Testis (tissue), 2 donors: ENCODE measurements at regions not wholly inside any gene's neighbourhood (a gene's known extent, or its start where the extent isn't known, plus 50 kb on each side); places are given as distances from the start of the nearest gene placed in this dataset.

Experiments used
- DNase-seq: peaks from one replicate; pipeline ENCODE4 v3.0.0-alpha.2; 2019
- H3K27ac ChIP-seq, 2 donors: fragments of 200-600 bp; sonication (generic); one replicate each; pipeline ENCODE4 v1.5.1; 2019
- H3K27me3 ChIP-seq: fragments of 200-600 bp; sonication (generic); one replicate; pipeline ENCODE4 v1.5.1; 2019
- H3K36me3 ChIP-seq: fragments of 200-600 bp; sonication (generic); one replicate; pipeline ENCODE4 v1.5.1; 2017; ENCODE audit warnings: low read depth; ENCODE audit errors: missing control alignments
- H3K4me1 ChIP-seq: fragments of 200-600 bp; sonication (generic); one replicate; pipeline ENCODE4 v1.5.1; 2019
- H3K4me3 ChIP-seq, 2 donors: fragments of 200-600 bp; sonication (generic); one replicate each; pipeline ENCODE4 v1.5.1; 2017 to 2019
- H3K9me3 ChIP-seq: fragments of 200-600 bp; sonication (generic); one replicate; pipeline ENCODE4 v1.5.1; 2017
- POLR2A ChIP-seq: fragments of 450-650 bp; IDR thresholded peaks from one replicate; pipeline ENCODE4 v1.6.1; 2017; ENCODE audit warnings: antibody characterized with exemption, mild to moderate bottlenecking, moderate library complexity
- WGBS, 2 donors: methylation state at CpG; one replicate each; pipeline ENCODE4 v1.1.5; 2018; 5-methylcytosine and 5-hydroxymethylcytosine counted together
- intact Hi-C: fragments of 100-400 bp; cut with DNase I; formaldehyde crosslinking; loops from one replicate; pipeline ENCODE4 v1.15.1; 2023; ENCODE audit warnings: low total_unique reads
- TF ChIP-seq, protein P1 (sequence below), 3 experiments: fragments of 450-650 bp in 2 of 3; fragments of 200-600 bp in 1 of 3; sonication (generic) in 1 of 3; IDR thresholded peaks; one replicate each; pipeline ENCODE4 v1.5.1; 2016 to 2019; ENCODE audit warnings: antibody characterized with exemption in 3 of 3, mild to moderate bottlenecking in 2 of 3, moderate library complexity in 1 of 3

- no peak for DNase-seq
- WGBS, 2 donors: 78 to 88% methylated on average over 1 of the region's 1 CpG
- Histone ChIP-seq H3K4me3 (no peak overlapping the region), H3K27me3 (no peaks in the 10 kb centered on the region), H3K9me3 (no peaks in the 10 kb centered on the region), H3K36me3 (no peaks in the 10 kb centered on the region), H3K27ac (no peak overlapping the region), H3K4me1 (no peaks in the 10 kb centered on the region)
- TF ChIP-seq, protein P1, sequence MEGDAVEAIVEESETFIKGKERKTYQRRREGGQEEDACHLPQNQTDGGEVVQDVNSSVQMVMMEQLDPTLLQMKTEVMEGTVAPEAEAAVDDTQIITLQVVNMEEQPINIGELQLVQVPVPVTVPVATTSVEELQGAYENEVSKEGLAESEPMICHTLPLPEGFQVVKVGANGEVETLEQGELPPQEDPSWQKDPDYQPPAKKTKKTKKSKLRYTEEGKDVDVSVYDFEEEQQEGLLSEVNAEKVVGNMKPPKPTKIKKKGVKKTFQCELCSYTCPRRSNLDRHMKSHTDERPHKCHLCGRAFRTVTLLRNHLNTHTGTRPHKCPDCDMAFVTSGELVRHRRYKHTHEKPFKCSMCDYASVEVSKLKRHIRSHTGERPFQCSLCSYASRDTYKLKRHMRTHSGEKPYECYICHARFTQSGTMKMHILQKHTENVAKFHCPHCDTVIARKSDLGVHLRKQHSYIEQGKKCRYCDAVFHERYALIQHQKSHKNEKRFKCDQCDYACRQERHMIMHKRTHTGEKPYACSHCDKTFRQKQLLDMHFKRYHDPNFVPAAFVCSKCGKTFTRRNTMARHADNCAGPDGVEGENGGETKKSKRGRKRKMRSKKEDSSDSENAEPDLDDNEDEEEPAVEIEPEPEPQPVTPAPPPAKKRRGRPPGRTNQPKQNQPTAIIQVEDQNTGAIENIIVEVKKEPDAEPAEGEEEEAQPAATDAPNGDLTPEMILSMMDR (IDR thresholded peaks at IDR 0.05): no peak
- no peak for TF ChIP-seq POLR2A
- intact Hi-C loops: no loop called here
Observed at GRCh38 chr4:162352580-162353107, 188.8 kb upstream of the FSTL5 start.

DNA sequence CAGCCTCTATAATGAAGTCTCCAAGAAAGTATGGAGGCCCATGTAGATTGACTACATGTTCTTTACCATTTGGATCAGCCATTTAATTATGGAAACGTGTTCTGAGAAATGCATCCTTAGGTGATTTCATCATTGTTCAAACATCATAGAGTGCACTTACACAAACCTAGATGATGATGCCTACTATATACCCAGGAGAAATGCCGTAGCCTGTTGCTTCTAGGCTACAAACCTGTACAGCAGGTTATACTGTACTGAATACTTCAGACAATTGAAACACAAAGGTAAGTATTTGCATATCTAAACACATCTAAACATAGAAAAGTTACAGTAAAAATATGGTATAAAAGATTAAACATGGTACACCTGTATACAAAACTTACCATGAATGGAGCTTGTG is 186.5 kb upstream of the FSTL5 start:
- TF ChIP-seq POLR2A: no peak
- TF ChIP-seq, protein P1 (IDR thresholded peaks at IDR 0.05): no peak

GRCh38 chr4:162349395-162349794 is 185.6 kb upstream of the FSTL5 start:
- no peak overlapping the region for H3K27ac ChIP-seq
- no peak for TF ChIP-seq POLR2A
- H3K27me3 ChIP-seq: no peaks in the 10 kb centered on the region
- H3K4me1 ChIP-seq: no peaks in the 10 kb centered on the region
- WGBS, 2 donors: 89 to 91% methylated on average over 2 of the region's 2 CpGs
- H3K4me3 ChIP-seq: no peak overlapping the region
- intact Hi-C loops: no loop called here
- H3K36me3 ChIP-seq: no peaks in the 10 kb centered on the region
- no peaks in the 10 kb centered on the region for H3K9me3 ChIP-seq
- no peak for DNase-seq

More for the DNA sequence above, 186.5 kb upstream of the FSTL5 start:
- Histone ChIP-seq H3K4me3 (no peak overlapping the region), H3K4me1 (no peaks in the 10 kb centered on the region), H3K36me3 (no peaks in the 10 kb centered on the region), H3K27ac (no peak overlapping the region), H3K27me3 (no peaks in the 10 kb centered on the region), H3K9me3 (no peaks in the 10 kb centered on the region)
- 63 to 66% methylated on average over 2 of the region's 2 CpGs for WGBS, 2 donors
- intact Hi-C loops: no loop called here
- no peak for DNase-seq

GRCh38 chr4:162347842-162348213 is 184.0 kb upstream of the FSTL5 start:
- Histone ChIP-seq H3K36me3 (no peaks in the 10 kb centered on the region), H3K4me1 (no peaks in the 10 kb centered on the region), H3K9me3 (no peaks in the 10 kb centered on the region), H3K27me3 (no peaks in the 10 kb centered on the region), H3K27ac (no peak overlapping the region), H3K4me3 (no peak overlapping the region)
- DNase-seq: no peak
- WGBS, 2 donors: 55 to 62% methylated on average over 3 of the region's 3 CpGs
- TF ChIP-seq POLR2A: no peak
- TF ChIP-seq, protein P1 (IDR thresholded peaks at IDR 0.05): no peak
- intact Hi-C loops: no loop called here

GRCh38 chr4:162347156-162347841 is 183.5 kb upstream of the FSTL5 start:
- DNase-seq: no peak
- WGBS, 2 donors: 31 to 56% methylated on average over 2 of the region's 2 CpGs
- no peak overlapping the region for H3K27ac ChIP-seq
- TF ChIP-seq, protein P1 (IDR thresholded peaks at IDR 0.05): no peak
- no peak for TF ChIP-seq POLR2A
- intact Hi-C loops: no loop called here
- H3K4me3 ChIP-seq: no peak overlapping the region
- no peaks in the 10 kb centered on the region for H3K4me1 ChIP-seq
- H3K9me3 ChIP-seq: no peaks in the 10 kb centered on the region
- no peaks in the 10 kb centered on the region for H3K36me3 ChIP-seq
- no peaks in the 10 kb centered on the region for H3K27me3 ChIP-seq
